Esophagus muscularis mucosa (tissue), 3 donors: ENCODE measurements at regions not wholly inside any gene's neighbourhood (a gene's known extent, or its start where the extent isn't known, plus 50 kb on each side); places are given as distances from the start of the nearest gene placed in this dataset.

Experiments used
- CTCF ChIP-seq, 3 experiments: fragments of 200-600 bp in 2 of 3; fragments of 450-650 bp in 1 of 3; sonication (generic) in 2 of 3; IDR thresholded peaks; one replicate each; pipeline ENCODE4 v1.5.1; 2017 to 2019; ENCODE audit warnings: antibody characterized with exemption in 3 of 3, mild to moderate bottlenecking in 2 of 3, moderate library complexity in 1 of 3
- POLR2A ChIP-seq: fragments of 450-650 bp; IDR thresholded peaks from one replicate; pipeline ENCODE4 v1.6.1; 2017; ENCODE audit warnings: antibody characterized with exemption, moderate library complexity, mild to moderate bottlenecking, low read depth
- POLR2AphosphoS5 ChIP-seq, 2 donors: sonication (generic); formaldehyde crosslinking; IDR thresholded peaks; one replicate each; pipeline ENCODE4 v1.6.1; 2017; ENCODE audit warnings: antibody characterized with exemption in 2 of 2

- TF ChIP-seq POLR2AphosphoS5 (IDR thresholded peaks at IDR 0.05) (no peak), CTCF (IDR thresholded peaks at IDR 0.05) (no peak), POLR2A (no peak)
These were observed 65.5 kb upstream of the SLC34A2 start for GRCh38 chr4:25590171-25590570.
